ENCODE measurements at regions not wholly inside any gene's neighbourhood (a gene's known extent, or its start where the extent isn't known, plus 50 kb on each side); places are given as distances from the start of the nearest gene placed in this dataset.
"Not testable (repeated sequence)": the region's sequence is repeated elsewhere in the genome, so short reads cannot be mapped to it uniquely, and the experiment has no call there.

- H3K27ac Mint-ChIP-seq = no peak overlapping the region
- H3K9me3 Mint-ChIP-seq = no peaks in the 10 kb centered on the region
- ChIA-PET CTCF (no interaction called here), POLR2A (no interaction called here)
- no peak overlapping the region for H3K4me3 Mint-ChIP-seq
- H3K27me3 Mint-ChIP-seq = peaks cover 45% of the 10 kb centered on the region
- DNase-seq = no peak
- intact Hi-C loops (cut with micrococcal nuclease) = no loop called here
- H3K4me1 Mint-ChIP-seq (ENCODE audit: low read depth) = no peaks in the 10 kb centered on the region
- no peaks in the 10 kb centered on the region for H3K36me3 Mint-ChIP-seq
Observed at GRCh38 chr12:107856096-107856495, 81.6 kb downstream of the ASCL4 start.

GRCh38 chr12:107857191-107857590 is 82.7 kb downstream of the ASCL4 start:
- CTCF ChIA-PET = no interaction called here
- Mint-ChIP-seq H3K9me3 (no peaks in the 10 kb centered on the region), H3K27me3 (peaks cover 50% of the 10 kb centered on the region), H3K36me3 (no peaks in the 10 kb centered on the region), H3K4me1 (ENCODE audit: low read depth) (no peaks in the 10 kb centered on the region), H3K4me3 (no peak overlapping the region), H3K27ac (no peak overlapping the region)
- intact Hi-C loops (cut with micrococcal nuclease) = no loop called here
- POLR2A ChIA-PET = no interaction called here
- DNase-seq = no peak

GRCh38 chr12:107859367-107859766 is 84.9 kb downstream of the ASCL4 start:
- POLR2A ChIA-PET = no interaction called here

GRCh38 chr12:107864235-107864634 is 89.7 kb downstream of the ASCL4 start:
- POLR2A ChIA-PET = no interaction called here
- Mint-ChIP-seq H3K4me1 (ENCODE audit: low read depth) (peaks cover 5% of the 10 kb centered on the region), H3K27ac (no peak overlapping the region), H3K9me3 (no peaks in the 10 kb centered on the region), H3K4me3 (no peak overlapping the region), H3K36me3 (no peaks in the 10 kb centered on the region), H3K27me3 (peaks cover 55% of the 10 kb centered on the region)
- no peak for DNase-seq
- intact Hi-C loops (cut with micrococcal nuclease) = no loop called here
- CTCF ChIA-PET = no interaction called here

More at GRCh38 chr12:107859367-107859766, 84.9 kb downstream of the ASCL4 start:
- Mint-ChIP-seq H3K9me3 (no peaks in the 10 kb centered on the region), H3K27ac (no peak overlapping the region), H3K4me1 (ENCODE audit: low read depth) (peaks cover 5% of the 10 kb centered on the region), H3K4me3 (no peak overlapping the region), H3K27me3 (peaks cover 61% of the 10 kb centered on the region), H3K36me3 (no peaks in the 10 kb centered on the region)
- CTCF ChIA-PET = no interaction called here
- DNase-seq = no peak
- intact Hi-C loops (cut with micrococcal nuclease) = no loop called here

- H3K27ac Mint-ChIP-seq; H3K4me3 Mint-ChIP-seq; H3K4me1 Mint-ChIP-seq (ENCODE audit: low read depth); CTCF ChIA-PET; intact Hi-C loops (cut with micrococcal nuclease); POLR2A ChIA-PET; DNase-seq; H3K36me3 Mint-ChIP-seq; H3K9me3 Mint-ChIP-seq: not testable (repeated sequence)
- H3K27me3 Mint-ChIP-seq = peaks cover 55% of the 10 kb centered on the region
Observed at GRCh38 chr12:107864727-107865126, 90.2 kb downstream of the ASCL4 start.

- H3K27me3 Mint-ChIP-seq = peaks cover 21% of the 10 kb centered on the region
- H3K4me3 Mint-ChIP-seq = no peak overlapping the region
- ChIA-PET POLR2A (no interaction called here), CTCF (no interaction called here)
- H3K36me3 Mint-ChIP-seq = no peaks in the 10 kb centered on the region
- no peak for DNase-seq
- H3K27ac Mint-ChIP-seq = no peak overlapping the region
- no peaks in the 10 kb centered on the region for H3K4me1 Mint-ChIP-seq (ENCODE audit: low read depth)
- no peaks in the 10 kb centered on the region for H3K9me3 Mint-ChIP-seq
- intact Hi-C loops (cut with micrococcal nuclease) = no loop called here
Observed at GRCh38 chr12:107873223-107873622, 98.7 kb downstream of the ASCL4 start.

- intact Hi-C loops (cut with micrococcal nuclease) = no loop called here
Observed at GRCh38 chr12:107875786-107876185, 101.3 kb downstream of the ASCL4 start.

GRCh38 chr12:107884769-107885694 is 110.5 kb downstream of the ASCL4 start:
- Mint-ChIP-seq H3K4me1 (ENCODE audit: low read depth) (no peaks in the 10 kb centered on the region), H3K27ac (no peak overlapping the region), H3K4me3 (no peak overlapping the region), H3K36me3 (no peaks in the 10 kb centered on the region), H3K9me3 (no peaks in the 10 kb centered on the region), H3K27me3 (peaks cover 10% of the 10 kb centered on the region)
- POLR2A ChIA-PET = no interaction called here
- CTCF ChIA-PET = interaction anchor here (0.7 to 4.3 kb wide), 11 partner anchors 8 to 287 kb away, joined by 3 to 52 read pairs (median 4); partner anchors contain the start of gene PWP1
- peak; percentile 58 for DNase-seq
- intact Hi-C loops (cut with micrococcal nuclease) = loop anchor here (1.0 kb wide), 3 partner anchors 125 to 214 kb away; no protein-coding TSS in a partner anchor

More at GRCh38 chr12:107875786-107876185, 101.3 kb downstream of the ASCL4 start:
- no peak overlapping the region for H3K27ac Mint-ChIP-seq
- POLR2A ChIA-PET = no interaction called here
- no peak for DNase-seq
- H3K9me3 Mint-ChIP-seq = no peaks in the 10 kb centered on the region
- H3K4me1 Mint-ChIP-seq (ENCODE audit: low read depth) = no peaks in the 10 kb centered on the region
- H3K4me3 Mint-ChIP-seq = no peak overlapping the region
- CTCF ChIA-PET = no interaction called here
- no peaks in the 10 kb centered on the region for H3K36me3 Mint-ChIP-seq
- H3K27me3 Mint-ChIP-seq = peaks cover 13% of the 10 kb centered on the region

- Mint-ChIP-seq H3K36me3 (no peaks in the 10 kb centered on the region), H3K4me3 (no peak overlapping the region), H3K9me3 (no peaks in the 10 kb centered on the region), H3K4me1 (ENCODE audit: low read depth) (no peaks in the 10 kb centered on the region), H3K27ac (no peak overlapping the region), H3K27me3 (peaks cover 17% of the 10 kb centered on the region)
- POLR2A ChIA-PET = no interaction called here
- CTCF ChIA-PET = interaction anchor here (0.9 kb wide), 1 partner anchor 126 kb away, joined by 3 read pairs; no protein-coding TSS in a partner anchor
- intact Hi-C loops (cut with micrococcal nuclease) = no loop called here
- no peak for DNase-seq
Observed at GRCh38 chr12:107888789-107889188, 114.3 kb downstream of the ASCL4 start.

GRCh38 chr12:107891967-107892366 is 117.5 kb downstream of the ASCL4 start:
- no peak overlapping the region for H3K27ac Mint-ChIP-seq
- H3K9me3 Mint-ChIP-seq = no peaks in the 10 kb centered on the region
- CTCF ChIA-PET = no interaction called here
- H3K4me3 Mint-ChIP-seq = no peak overlapping the region
- POLR2A ChIA-PET = no interaction called here
- H3K27me3 Mint-ChIP-seq = peaks cover 13% of the 10 kb centered on the region
- H3K4me1 Mint-ChIP-seq (ENCODE audit: low read depth) = no peaks in the 10 kb centered on the region
- intact Hi-C loops (cut with micrococcal nuclease) = no loop called here
- no peak for DNase-seq
- H3K36me3 Mint-ChIP-seq = no peaks in the 10 kb centered on the region

- H3K36me3 Mint-ChIP-seq = no peaks in the 10 kb centered on the region
- intact Hi-C loops (cut with micrococcal nuclease) = no loop called here
- POLR2A ChIA-PET = interaction anchor here (0.7 kb wide), 1 partner anchor 791 kb away, joined by 3 read pairs; no protein-coding TSS in a partner anchor
- CTCF ChIA-PET = interaction anchor here (1.2 kb wide), 1 partner anchor 18 kb away, joined by 4 read pairs; no protein-coding TSS in a partner anchor
- H3K27ac Mint-ChIP-seq = no peak overlapping the region
- H3K27me3 Mint-ChIP-seq = peaks cover 15% of the 10 kb centered on the region
- DNase-seq = no peak
- no peaks in the 10 kb centered on the region for H3K4me1 Mint-ChIP-seq (ENCODE audit: low read depth)
- H3K9me3 Mint-ChIP-seq = no peaks in the 10 kb centered on the region
- H3K4me3 Mint-ChIP-seq = no peak overlapping the region
Observed at GRCh38 chr12:107894589-107894988, 120.1 kb downstream of the ASCL4 start.

- Mint-ChIP-seq H3K27ac (no peak overlapping the region), H3K36me3 (no peaks in the 10 kb centered on the region), H3K9me3 (no peaks in the 10 kb centered on the region), H3K4me3 (no peak overlapping the region), H3K4me1 (ENCODE audit: low read depth) (no peaks in the 10 kb centered on the region), H3K27me3 (peaks cover 21% of the 10 kb centered on the region)
- intact Hi-C loops (cut with micrococcal nuclease) = no loop called here
- CTCF ChIA-PET = no interaction called here
- POLR2A ChIA-PET = no interaction called here
- no peak for DNase-seq
Observed at GRCh38 chr12:107895966-107896365, 121.5 kb downstream of the ASCL4 start.

- CTCF ChIA-PET = interaction anchor here (1.7 kb wide), 1 partner anchor 12 kb away, joined by 9 read pairs; no protein-coding TSS in a partner anchor
- Mint-ChIP-seq H3K27ac (no peak overlapping the region), H3K27me3 (peaks cover 31% of the 10 kb centered on the region), H3K9me3 (no peaks in the 10 kb centered on the region), H3K4me1 (ENCODE audit: low read depth) (peaks cover 8% of the 10 kb centered on the region), H3K36me3 (peaks cover 1% of the 10 kb centered on the region), H3K4me3 (no peak overlapping the region)
- no peak for DNase-seq
- intact Hi-C loops (cut with micrococcal nuclease) = loop anchor here (5.0 kb wide), 2 partner anchors 138 to 213 kb away; partner anchors contain the start of genes PRDM4 and PWP1
- POLR2A ChIA-PET = no interaction called here
Observed at GRCh38 chr12:107900588-107900987, 126.1 kb downstream of the ASCL4 start.
